HT-29 (cell line): ENCODE measurements at regions not wholly inside any gene's neighbourhood (a gene's known extent, or its start where the extent isn't known, plus 50 kb on each side); places are given as distances from the start of the nearest gene placed in this dataset.
"Not testable (repeated sequence)": the region's sequence is repeated elsewhere in the genome, so short reads cannot be mapped to it uniquely, and the experiment has no call there.

Source experiments
- DNase-seq: peaks from one replicate; pipeline ENCODE4 v3.0.0-alpha.2; 2015; ENCODE audit warnings: low spot score

GRCh38 chr20:22690616-22691179 is 106.3 kb upstream of the FOXA2 start:
- DNase-seq, result no peak

DNA sequence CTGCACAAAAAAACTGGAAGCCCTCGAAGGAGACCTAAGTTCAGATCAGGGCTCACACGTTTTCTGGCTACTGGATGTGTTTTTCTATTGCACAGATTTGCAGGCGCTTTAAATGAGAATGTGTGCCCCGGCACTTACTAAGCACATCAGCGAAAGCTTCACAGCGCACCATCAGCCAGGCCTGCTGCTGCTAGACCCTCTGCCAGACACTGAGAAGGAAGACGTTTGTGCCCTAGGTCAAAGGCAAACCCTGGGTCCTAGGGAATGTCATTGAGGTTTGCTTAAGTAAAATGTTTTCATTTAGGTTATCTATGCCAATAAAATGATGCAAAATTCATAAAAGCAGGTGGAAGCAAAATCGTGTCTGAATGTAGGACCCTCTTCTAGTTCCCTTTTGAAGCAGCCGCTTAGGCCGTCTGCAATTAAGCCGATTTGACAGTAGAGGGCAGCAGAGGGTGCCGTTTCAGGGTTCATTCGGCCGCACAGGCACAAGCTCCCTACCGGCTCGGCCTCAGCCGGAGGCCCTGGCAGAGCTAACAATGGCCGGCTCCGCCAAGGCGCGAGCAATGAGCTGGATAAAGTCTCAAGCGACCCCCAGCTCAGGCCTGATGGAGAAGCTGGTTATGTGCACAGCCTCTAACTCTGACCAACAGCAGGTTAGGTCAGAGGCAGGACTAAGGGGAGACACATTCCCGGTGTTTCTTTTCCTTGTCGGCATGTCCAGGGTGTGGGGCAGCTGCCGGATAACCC is 107.2 kb upstream of the FOXA2 start:
- DNase-seq, result peak; percentile 79

DNA sequence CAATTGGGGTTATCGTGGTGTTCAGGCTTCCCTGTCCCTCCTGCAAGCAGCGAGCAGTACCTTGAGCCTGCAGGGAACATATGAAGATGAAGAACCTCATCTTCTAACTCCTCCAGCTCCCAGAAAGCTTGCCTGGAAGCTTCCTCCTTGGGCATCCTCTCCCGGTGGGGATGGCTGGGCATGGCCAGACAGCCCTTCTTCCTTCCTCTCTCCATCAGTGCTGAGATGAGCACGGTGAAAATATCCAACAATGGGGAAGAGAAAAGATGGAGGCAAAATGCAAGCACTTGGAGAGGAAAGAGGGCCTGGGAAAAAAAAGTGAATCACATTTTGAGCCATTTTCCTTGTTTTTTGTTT is 107.7 kb upstream of the FOXA2 start:
- DNase-seq, result no peak

DNA sequence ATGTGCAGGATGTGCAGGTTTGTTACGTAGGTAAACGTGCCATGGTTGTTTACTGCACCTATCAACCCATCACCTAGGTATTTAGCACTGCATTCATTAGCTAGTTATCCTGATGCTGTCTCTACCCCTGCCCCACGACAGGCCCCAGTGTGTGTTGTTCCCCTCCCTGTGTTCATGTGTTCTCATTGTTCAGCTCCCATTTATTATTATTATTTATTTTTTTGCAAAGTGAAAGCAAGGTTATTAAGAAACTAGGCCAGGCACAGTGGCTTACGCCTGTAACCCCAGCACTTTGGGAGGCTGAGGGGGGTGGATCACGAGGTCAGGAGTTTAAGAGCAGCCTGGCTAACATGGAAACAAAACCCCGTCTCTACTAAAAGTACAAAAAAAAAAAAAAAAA is 108.2 kb upstream of the FOXA2 start:
- DNase-seq, result not testable (repeated sequence)

DNA sequence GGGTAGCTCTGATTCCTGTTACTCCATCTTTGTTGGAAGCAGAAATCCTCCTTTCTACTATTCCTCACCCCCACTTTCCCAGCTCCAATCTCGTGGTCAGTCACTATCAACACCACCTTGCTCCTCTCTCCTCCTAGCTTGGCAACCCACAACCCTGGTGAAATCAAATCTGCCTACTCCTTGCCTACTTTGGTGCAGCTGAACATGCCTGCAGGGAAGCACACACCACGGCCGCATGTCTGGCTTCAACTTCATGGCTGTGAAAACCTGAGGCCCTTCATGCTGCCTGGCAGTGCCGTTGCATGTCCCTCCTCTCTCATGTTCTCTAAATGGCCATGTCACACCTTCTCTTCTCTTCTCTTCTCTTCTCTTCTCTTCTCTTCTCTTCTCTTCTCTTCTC is 112.4 kb upstream of the FOXA2 start:
- no peak for DNase-seq

GRCh38 chr20:22698259-22698842 is 114.0 kb upstream of the FOXA2 start:
- DNase-seq, result no peak

GRCh38 chr20:22699396-22699795 is 115.0 kb upstream of the FOXA2 start:
- DNase-seq, result no peak

GRCh38 chr20:22700367-22700766 is 116.0 kb upstream of the FOXA2 start:
- no peak for DNase-seq

GRCh38 chr20:22701679-22702308 is 117.4 kb upstream of the FOXA2 start:
- DNase-seq, result no peak

- DNase-seq, result no peak
Measured at GRCh38 chr20:22703843-22704242, 119.5 kb upstream of the FOXA2 start.

- DNase-seq, result peak; percentile 21
Measured at GRCh38 chr20:22711971-22712755, 127.8 kb upstream of the FOXA2 start.

GRCh38 chr20:22716821-22717351 is 132.5 kb upstream of the FOXA2 start:
- DNase-seq, result peak; percentile 69

GRCh38 chr20:22717466-22717865 is 133.1 kb upstream of the FOXA2 start:
- peak; percentile 80 for DNase-seq

- peak; percentile 76 for DNase-seq
Measured at GRCh38 chr20:22719167-22719591, 134.8 kb upstream of the FOXA2 start.

DNA sequence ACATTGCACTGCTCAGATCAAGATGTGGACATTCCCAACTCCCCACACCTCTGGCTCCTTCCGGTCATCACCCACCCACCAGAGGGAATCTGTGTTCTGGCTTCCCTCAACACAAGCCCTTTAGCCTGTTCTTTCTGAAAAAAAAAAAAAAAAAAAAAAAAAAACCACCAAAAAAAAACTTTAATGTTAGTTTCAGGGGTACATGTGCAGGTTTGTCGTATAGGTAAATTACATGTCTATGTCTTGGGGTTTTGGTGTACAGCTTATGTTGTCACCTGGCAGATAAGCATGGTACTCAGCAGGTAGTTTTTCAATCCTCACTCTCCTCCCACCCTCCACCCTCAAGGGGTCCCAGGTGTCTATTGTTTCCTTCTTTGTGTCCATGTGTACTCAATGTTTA is 135.8 kb upstream of the FOXA2 start:
- DNase-seq, result no peak

- DNase-seq, result no peak
Measured at GRCh38 chr20:22722811-22723210, 138.4 kb upstream of the FOXA2 start.

DNA sequence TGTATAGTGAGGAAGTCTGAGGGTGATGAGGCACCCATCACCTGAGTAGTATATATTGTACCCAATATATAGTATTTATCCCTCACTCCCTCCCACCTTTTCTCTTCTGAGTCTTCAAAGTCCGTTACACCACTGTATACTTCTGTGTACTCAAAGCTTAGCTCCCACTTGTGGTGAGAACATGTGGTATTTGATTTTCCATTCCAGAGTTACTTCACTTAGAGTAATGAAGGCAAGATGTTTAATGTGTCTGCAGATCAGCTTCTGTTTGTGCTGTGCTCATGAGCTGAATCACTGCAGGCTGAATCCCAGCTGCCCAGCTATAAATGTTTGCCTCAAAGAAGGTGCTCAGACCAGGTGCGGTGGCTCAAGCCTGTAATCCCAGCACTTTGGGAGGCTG is 139.3 kb upstream of the FOXA2 start:
- no peak for DNase-seq

- no peak for DNase-seq
Measured at GRCh38 chr20:22728146-22728745, 143.9 kb upstream of the FOXA2 start.

- DNase-seq, result peak; percentile 48
Measured at GRCh38 chr20:22729180-22729579, 144.8 kb upstream of the FOXA2 start.

DNA sequence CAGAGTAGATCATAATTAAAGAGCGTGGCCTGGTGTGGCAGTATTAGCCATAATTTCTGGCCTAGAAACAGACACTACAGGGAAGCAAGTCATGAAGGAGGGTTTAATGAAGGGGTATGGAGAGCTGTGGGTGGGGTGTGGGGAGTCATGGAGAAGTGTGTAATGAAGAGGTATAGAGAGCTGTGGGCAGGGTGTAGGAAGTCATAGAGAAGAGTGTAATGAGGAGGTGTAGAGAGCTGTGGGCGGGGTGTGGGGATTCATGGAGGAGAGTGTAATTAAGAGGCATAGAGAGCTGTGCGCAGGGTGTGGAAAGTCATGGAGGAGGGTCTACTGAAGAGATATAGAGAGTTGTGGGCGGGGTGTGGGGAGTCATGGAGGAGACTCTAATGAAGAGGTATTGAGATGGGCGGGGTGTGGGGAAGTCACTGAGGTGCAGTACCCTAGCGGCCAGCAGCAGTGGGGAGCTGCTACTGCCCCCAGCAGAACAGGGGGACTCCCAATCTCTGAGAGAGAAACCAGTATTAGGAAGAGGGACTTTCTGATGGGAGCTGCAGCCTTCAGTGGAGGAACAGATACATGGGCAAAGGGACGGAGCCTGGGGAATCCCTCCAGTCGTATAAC is 145.4 kb upstream of the FOXA2 start:
- DNase-seq, result no peak

DNA sequence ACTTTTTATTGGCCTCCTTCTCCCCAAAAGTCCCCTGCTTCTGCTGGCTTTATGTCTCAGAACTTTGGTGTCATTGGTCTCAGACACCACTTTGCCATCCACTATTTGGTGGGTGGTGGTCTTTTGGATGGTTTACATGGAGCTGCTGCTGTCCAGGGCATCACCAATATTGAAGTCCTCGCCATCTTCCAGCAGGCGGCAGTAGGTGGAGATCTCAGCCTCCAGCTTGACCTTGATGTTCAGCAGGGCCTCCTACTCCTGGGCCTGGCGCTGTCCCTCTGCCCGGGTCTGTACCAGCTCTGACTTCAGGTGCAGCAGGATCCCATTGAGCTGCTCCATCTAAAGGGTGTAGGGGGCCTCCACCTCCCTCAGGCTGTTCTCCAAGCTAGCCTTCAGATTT is 148.4 kb upstream of the FOXA2 start:
- no peak for DNase-seq
